HepG2 (cell line): ENCODE measurements at regions not wholly inside any gene's neighbourhood (a gene's known extent, or its start where the extent isn't known, plus 50 kb on each side); places are given as distances from the start of the nearest gene placed in this dataset.

Source experiments
- ATAC-seq: fragments of 200-7000 bp; cut with Tn5 transposase; 3 replicates; pipeline ENCODE4 v1.9.1; 2020; ENCODE audit warnings: mild to moderate bottlenecking, moderate library complexity
- BruUV-seq: library from RNA; stranded (reverse); fragments of 400-500 nt; replicated peaks from 2 replicates; lab custom pipeline; 2021; lab: Mats Ljungman, UMichigan
- CTCF ChIA-PET: fragments of 300-600 bp; formaldehyde crosslinking; extraction: SDS; loops from one replicate; lab custom pipeline; 2021; ENCODE audit warnings: low total read pairs, inconsistent platforms, low intra/inter-chr PET ratio; lab: Yijun Ruan, JAX
- POLR2A ChIA-PET: fragments of 350-600 bp; sonication (Branson Sonifier 250); formaldehyde crosslinking; loops from one replicate; lab custom pipeline; 2020; ENCODE audit warnings: antibody characterized with exemption, inconsistent platforms; lab: Yijun Ruan, JAX
- DNase-seq: peaks from one replicate; pipeline ENCODE4 v3.0.0-alpha.2; 2015; ENCODE audit warnings: low spot score
- FAIRE-seq: peaks from 3 replicates; lab custom pipeline; 2011; peaks lifted over from hg19 to GRCh38; lab: Jason Lieb, UNC
- H2AFZ ChIP-seq: one replicate; pipeline ENCODE4 v1.6.1; 2011; ENCODE audit warnings: low read length, inconsistent platforms
- H3K27ac ChIP-seq: fragments of 300-600 bp; 3 replicates; pipeline ENCODE4 v1.8.0; 2011; ENCODE audit warnings: mixed run types, mild to moderate bottlenecking, mixed read lengths, low read length, inconsistent platforms; ENCODE audit not compliant: insufficient read depth; ENCODE audit errors: extremely low read length
- H3K27me3 ChIP-seq, 2 experiments: fragments of 200-600 bp in 1 of 2; 2 replicates in 1 of 2; 3 replicates in 1 of 2; pipeline versions ENCODE4 v1.6.0 to v1.8.0; 2011; ENCODE audit warnings: low read length in 2 of 2, mild to moderate bottlenecking in 2 of 2, moderate library complexity in 2 of 2, inconsistent platforms in 1 of 2; ENCODE audit not compliant: insufficient read depth in 2 of 2, control insufficient read depth in 1 of 2
- H3K36me3 ChIP-seq, 2 experiments: fragments of 200-600 bp in 1 of 2; replicated peaks in 1 of 2; 2 replicates in 1 of 2; 3 replicates in 1 of 2; pipeline versions ENCODE4 v1.5.1 to v1.8.0; 2011; ENCODE audit warnings: low read length in 2 of 2, inconsistent platforms in 1 of 2; ENCODE audit not compliant: insufficient read depth in 2 of 2, control insufficient read depth in 1 of 2
- H3K4me1 ChIP-seq: 2 replicates; pipeline ENCODE4 v1.5.1; 2012; ENCODE audit warnings: low read length, inconsistent platforms; ENCODE audit not compliant: insufficient read depth
- H3K4me2 ChIP-seq: 2 replicates; pipeline ENCODE4 v1.6.0; 2011; ENCODE audit warnings: low read depth, low read length, inconsistent platforms
- H3K4me3 ChIP-seq, 3 experiments: fragments of 200-600 bp in 1 of 3; sonication (generic), shearing (Covaris generic) in 1 of 3; replicated peaks in 1 of 3; 2 replicates each; pipeline ENCODE4 v1.5.1; 2011 to 2016; ENCODE audit warnings: low read length in 3 of 3, inconsistent platforms in 2 of 3, low read depth in 2 of 3, mild to moderate bottlenecking in 2 of 3, control low read depth in 1 of 3, mixed read lengths in 1 of 3; ENCODE audit not compliant: insufficient read depth in 1 of 3
- H3K79me2 ChIP-seq: one replicate; pipeline ENCODE4 v1.6.1; 2011; ENCODE audit warnings: low read length, inconsistent platforms; ENCODE audit not compliant: insufficient read depth
- H3K9ac ChIP-seq: 2 replicates; pipeline ENCODE4 v1.6.0; 2011; ENCODE audit warnings: mild to moderate bottlenecking, low read depth, low read length, inconsistent platforms; ENCODE audit not compliant: insufficient read depth
- H3K9me3 ChIP-seq: 2 replicates; pipeline ENCODE4 v1.5.1; 2012; ENCODE audit warnings: mild to moderate bottlenecking, low read length
- H4K20me1 ChIP-seq: 2 replicates; pipeline ENCODE4 v1.6.0; 2011; ENCODE audit warnings: inconsistent platforms, mild to moderate bottlenecking, low read length, moderate library complexity; ENCODE audit not compliant: insufficient read depth
- ARHGAP35 ChIP-seq: sonication (generic); formaldehyde crosslinking; IDR thresholded peaks from 2 replicates; pipeline ENCODE4 v1.9.0; 2022; ENCODE audit warnings: mild to moderate bottlenecking, inconsistent platforms, moderate library complexity, missing genetic modification reagents, borderline replicate concordance
- CBX2 ChIP-seq, 2 experiments: fragments of 200-600 bp in 1 of 2; sonication (generic); formaldehyde crosslinking in 1 of 2; IDR thresholded peaks; 2 replicates each; pipeline versions ENCODE4 v1.7.0 to v1.8.1; 2018 to 2022; ENCODE audit warnings: low read depth in 2 of 2, low read length in 1 of 2, mild to moderate bottlenecking in 1 of 2, missing genetic modification reagents in 1 of 2
- GABPA ChIP-seq, 2 experiments: IDR thresholded peaks; 2 replicates each; pipeline ENCODE4 v1.6.1; 2011 to 2016; ENCODE audit warnings: low read depth in 2 of 2, low read length in 1 of 2, missing biosample characterization in 1 of 2, missing genetic modification characterization in 1 of 2
- HNF4A ChIP-seq: sonication (generic); formaldehyde crosslinking; IDR thresholded peaks from 2 replicates; pipeline ENCODE4 v1.4.0; 2020; ENCODE audit warnings: missing genetic modification reagents
- IKZF4 ChIP-seq: sonication (generic); formaldehyde crosslinking; IDR thresholded peaks from 2 replicates; pipeline ENCODE4 v1.5.1; 2020; ENCODE audit warnings: borderline replicate concordance, mild to moderate bottlenecking, low read depth, missing genetic modification reagents; ENCODE audit errors: not compliant biosample characterization
- KLF15 ChIP-seq: sonication (generic); formaldehyde crosslinking; IDR thresholded peaks from 2 replicates; pipeline ENCODE4 v1.8.1; 2023; ENCODE audit warnings: borderline replicate concordance, mild to moderate bottlenecking, inconsistent platforms, missing genetic modification reagents, mixed read lengths
- MXD4 ChIP-seq: IDR thresholded peaks from 2 replicates; pipeline ENCODE4 v1.6.1; 2016; ENCODE audit warnings: mild to moderate bottlenecking, missing biosample characterization, missing genetic modification reagents
- MYC ChIP-seq: sonication (generic); formaldehyde crosslinking; IDR thresholded peaks from 2 replicates; pipeline ENCODE4 v1.9.0; 2021; ENCODE audit warnings: missing genetic modification reagents, borderline replicate concordance
- NCOA5 ChIP-seq: sonication (generic); formaldehyde crosslinking; IDR thresholded peaks from 2 replicates; pipeline ENCODE4 v1.4.0; 2020; ENCODE audit warnings: missing genetic modification reagents
- NR2F1 ChIP-seq, 2 experiments: fragments of 450-650 bp in 1 of 2; formaldehyde crosslinking in 1 of 2; IDR thresholded peaks; 2 replicates each; pipeline versions ENCODE4 v1.5.0 to v1.6.1; 2016 to 2020; ENCODE audit warnings: mild to moderate bottlenecking in 1 of 2, missing compliant biosample characterization in 1 of 2, missing genetic modification reagents in 1 of 2, moderate library complexity in 1 of 2
- REXO4 ChIP-seq: sonication (generic); formaldehyde crosslinking; IDR thresholded peaks from 2 replicates; pipeline ENCODE4 v1.8.0; 2022; ENCODE audit warnings: missing genetic modification reagents, mild to moderate bottlenecking, borderline replicate concordance
- SOX6 ChIP-seq, 2 experiments: fragments of 450-650 bp in 1 of 2; sonication (generic) in 1 of 2; formaldehyde crosslinking in 1 of 2; IDR thresholded peaks; 2 replicates each; pipeline versions ENCODE4 v1.4.0 to v1.6.1; 2017 to 2020; ENCODE audit warnings: antibody characterized with exemption in 1 of 2, mild to moderate bottlenecking in 1 of 2, missing genetic modification reagents in 1 of 2
- THYN1 ChIP-seq: sonication (generic); formaldehyde crosslinking; IDR thresholded peaks from 2 replicates; pipeline ENCODE4 v1.8.1; 2023; ENCODE audit warnings: low read depth, mild to moderate bottlenecking, moderate library complexity, missing genetic modification reagents, borderline replicate concordance
- ZBTB21 ChIP-seq: sonication (generic); formaldehyde crosslinking; IDR thresholded peaks from 2 replicates; pipeline ENCODE4 v1.4.0; 2020; ENCODE audit warnings: missing genetic modification reagents
- ZNF30 ChIP-seq: sonication (generic); formaldehyde crosslinking; IDR thresholded peaks from 2 replicates; pipeline ENCODE4 v1.5.0; 2020; ENCODE audit warnings: mild to moderate bottlenecking, missing genetic modification reagents
- ZNF496 ChIP-seq: sonication (generic); formaldehyde crosslinking; IDR thresholded peaks from 2 replicates; pipeline ENCODE4 v1.8.1; 2023; ENCODE audit warnings: mild to moderate bottlenecking, moderate library complexity, missing genetic modification reagents; ENCODE audit not compliant: insufficient replicate concordance
- ZNF772 ChIP-seq: sonication (generic); formaldehyde crosslinking; IDR thresholded peaks from 2 replicates; pipeline ENCODE4 v1.5.0; 2020; ENCODE audit warnings: mild to moderate bottlenecking, missing genetic modification reagents
- ZSCAN22 ChIP-seq: sonication (generic); formaldehyde crosslinking; IDR thresholded peaks from 2 replicates; pipeline ENCODE4 v1.4.0; 2020; ENCODE audit warnings: mild to moderate bottlenecking, missing genetic modification reagents
- WGBS: methylation state at CpG from one replicate; pipeline ENCODE4 v1.1.6; 2017; ENCODE audit warnings: low lambda C conversion rate; 5-methylcytosine and 5-hydroxymethylcytosine counted together
- in situ Hi-C: cut with HindIII; loops from 2 replicates; pipeline ENCODE4 v1.10.0; 2017; ENCODE audit warnings: low pct_unique_long_range_greater_than_20kb; ENCODE audit not compliant: extremely low pct_ligation_motif_present
- intact Hi-C: fragments of 100-400 bp; cut with micrococcal nuclease; formaldehyde crosslinking; loops from one replicate; pipeline ENCODE4 v1.10.0; 2022; ENCODE audit not compliant: unreplicated experiment

DNA sequence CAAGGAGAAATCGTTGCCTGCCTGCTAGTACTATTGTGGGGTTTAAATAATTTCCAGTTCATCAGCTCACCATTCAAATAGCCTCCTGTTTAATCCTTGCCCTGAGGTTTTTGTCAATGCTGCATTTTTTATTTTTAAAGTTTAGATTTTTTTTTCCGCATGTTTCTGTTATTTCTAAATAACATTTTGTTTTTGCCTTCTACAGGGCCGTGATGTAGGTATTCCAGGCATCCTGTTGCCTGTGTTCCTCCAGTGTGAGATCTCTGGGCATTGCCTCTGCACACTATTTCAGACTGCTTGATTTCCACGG, 124.3 kb downstream of the HSD17B3 start:
- Histone ChIP-seq H3K9ac (no peak overlapping the region), H3K4me3 (no peak overlapping the region), H3K4me2 (no peak overlapping the region), H3K27me3 (peaks cover 1 to 31% of the 10 kb centered on the region in 2 experiments; a peak in 3 of 5 replicates), H4K20me1 (no peaks in the 10 kb centered on the region), H3K4me1 (peaks cover 23% of the 10 kb centered on the region), H3K9me3 (no peaks in the 10 kb centered on the region), H3K79me2 (no peaks in the 10 kb centered on the region), H2AFZ (no peak overlapping the region), H3K36me3 (no peaks in the 10 kb centered on the region), H3K27ac (no peak overlapping the region)
- 27% methylated on average over 4 of the region's 4 CpGs for WGBS
- ATAC-seq: no peak
- ChIA-PET CTCF (no interaction called here), POLR2A (no interaction called here)
- BruUV-seq: no TSS peak
- DNase-seq: no peak
- in situ Hi-C loops: no loop called here
- intact Hi-C loops: no loop called here
- no peak for FAIRE-seq
- TF ChIP-seq ZNF496 (CRISPR knock-in tag): no peak
- TF ChIP-seq REXO4: no peak
- TF ChIP-seq SOX6 (IDR thresholded peaks at IDR 0.05): no peak
- TF ChIP-seq SOX6 (CRISPR knock-in tag; IDR thresholded peaks at IDR 0.05): no peak
- TF ChIP-seq THYN1 (CRISPR knock-in tag): no peak
- no peak for TF ChIP-seq ZNF772
- no peak for TF ChIP-seq MYC
- TF ChIP-seq ZNF30 (CRISPR knock-in tag): no peak
- no peak for TF ChIP-seq MXD4 (CRISPR knock-in tag)
- TF ChIP-seq GABPA (IDR thresholded peaks at IDR 0.05; ENCODE audit: low read depth, low read length): no peak
- no peak for TF ChIP-seq GABPA (CRISPR knock-in tag; IDR thresholded peaks at IDR 0.05; ENCODE audit: low read depth)
- no peak for TF ChIP-seq IKZF4
- TF ChIP-seq HNF4A (CRISPR knock-in tag): no peak
- TF ChIP-seq ZBTB21 (CRISPR knock-in tag): no peak
- no peak for TF ChIP-seq ARHGAP35
- no peak for TF ChIP-seq ZSCAN22
- TF ChIP-seq CBX2 (IDR thresholded peaks at IDR 0.05; ENCODE audit: low read depth, low read length): no peak
- TF ChIP-seq CBX2 (CRISPR knock-in tag; IDR thresholded peaks at IDR 0.05; ENCODE audit: low read depth): no peak
- TF ChIP-seq NCOA5 (CRISPR knock-in tag): no peak
- no peak for TF ChIP-seq NR2F1 (CRISPR knock-in tag; IDR thresholded peaks at IDR 0.05)
- no peak for TF ChIP-seq KLF15 (CRISPR knock-in tag)
